GM18858 (cell line): ENCODE measurements at regions not wholly inside any gene's neighbourhood (a gene's known extent, or its start where the extent isn't known, plus 50 kb on each side); places are given as distances from the start of the nearest gene placed in this dataset.
A peak's percentile ranks its signal among the peaks of the same experiment; 100 is the strongest.

Experiments used
- ATAC-seq: cut with Tn5 transposase; IDR thresholded peaks from one replicate; pipeline ENCODE4 v1.9.1; 2021; ENCODE audit not compliant: unreplicated experiment

- ATAC-seq, result no peak
Measured at GRCh38 chr9:1738511-1739100, 276.5 kb upstream of the SMARCA2 start.

- no peak for ATAC-seq
Measured at GRCh38 chr9:1743121-1743960, 271.8 kb upstream of the SMARCA2 start.

- ATAC-seq, result no peak
Measured at GRCh38 chr9:1745980-1746379, 269.2 kb upstream of the SMARCA2 start.

- no peak for ATAC-seq
Measured at GRCh38 chr9:1747417-1747967, 267.7 kb upstream of the SMARCA2 start.

- no peak for ATAC-seq
Measured at GRCh38 chr9:1748407-1748806, 266.7 kb upstream of the SMARCA2 start.

- ATAC-seq, result no peak
Measured at GRCh38 chr9:1757186-1757585, 258.0 kb upstream of the SMARCA2 start.

GRCh38 chr9:1759009-1759408 lies 256.1 kb upstream of the SMARCA2 start:
- ATAC-seq, result no peak

GRCh38 chr9:1759771-1760300 lies 255.3 kb upstream of the SMARCA2 start:
- no peak for ATAC-seq

- ATAC-seq, result no peak
Measured at GRCh38 chr9:1761807-1762206, 253.3 kb upstream of the SMARCA2 start.

- ATAC-seq, result no peak
Measured at GRCh38 chr9:1766042-1766441, 249.1 kb upstream of the SMARCA2 start.

- ATAC-seq, result no peak
Measured at GRCh38 chr9:1768561-1768960, 246.6 kb upstream of the SMARCA2 start.

GRCh38 chr9:1771094-1771789 lies 243.9 kb upstream of the SMARCA2 start:
- no peak for ATAC-seq

- ATAC-seq, result no peak
Measured at GRCh38 chr9:1775230-1775629, 239.9 kb upstream of the SMARCA2 start.

GRCh38 chr9:1776668-1777067 lies 238.5 kb upstream of the SMARCA2 start:
- ATAC-seq, result no peak

- ATAC-seq, result no peak
Measured at GRCh38 chr9:1791191-1791590, 224.0 kb upstream of the SMARCA2 start.

- no peak for ATAC-seq
Measured at GRCh38 chr9:1794547-1795270, 220.4 kb upstream of the SMARCA2 start.

- ATAC-seq, result no peak
Measured at GRCh38 chr9:1804128-1804865, 210.8 kb upstream of the SMARCA2 start.

GRCh38 chr9:1829719-1830118 lies 185.4 kb upstream of the SMARCA2 start:
- ATAC-seq, result no peak

GRCh38 chr9:1832960-1833359 lies 182.2 kb upstream of the SMARCA2 start:
- no peak for ATAC-seq

- peak; percentile 81 for ATAC-seq
Measured at GRCh38 chr9:1837453-1838084, 177.6 kb upstream of the SMARCA2 start.
